PC-3 (cell line): ENCODE measurements at regions not wholly inside any gene's neighbourhood (a gene's known extent, or its start where the extent isn't known, plus 50 kb on each side); places are given as distances from the start of the nearest gene placed in this dataset.

ENCODE experiments used
- ATAC-seq: fragments of 200-7000 bp; cut with Tn5 transposase; 2 replicates; pipeline ENCODE4 v1.9.1; 2020; ENCODE audit warnings: mild to moderate bottlenecking, moderate library complexity
- BruUV-seq: library from RNA; stranded (reverse); fragments of 400-500 nt; replicated peaks from 2 replicates; lab custom pipeline; 2021; lab: Mats Ljungman, UMichigan
- CTCF ChIA-PET: fragments of 300-600 bp; sonication (Branson Sonifier 250); formaldehyde crosslinking; loops from one replicate; lab custom pipeline; 2022; ENCODE audit warnings: antibody characterized with exemption; lab: Charles Lee
- POLR2A ChIA-PET: fragments of 300-600 bp; sonication (Branson Sonifier 250); formaldehyde crosslinking; loops from one replicate; lab custom pipeline; 2022; ENCODE audit warnings: antibody characterized with exemption; ENCODE audit not compliant: unreplicated experiment; lab: Charles Lee
- DNase-seq: peaks from one replicate; pipeline ENCODE4 v3.0.0-alpha.2; 2015
- H2AFZ ChIP-seq: fragments of 300-600 bp; sonication (generic); 2 replicates; pipeline ENCODE4 v1.6.0; 2016; ENCODE audit warnings: antibody characterized with exemption, low read length
- H3F3A ChIP-seq: fragments of 300-600 bp; sonication (generic); one replicate; pipeline ENCODE4 v1.6.0; 2017; ENCODE audit warnings: antibody characterized with exemption, low read length, control low read depth, mild to moderate bottlenecking; ENCODE audit not compliant: unreplicated experiment
- H3K27ac ChIP-seq: fragments of 300-600 bp; sonication (generic); 2 replicates; pipeline ENCODE4 v1.5.1; 2016; ENCODE audit warnings: mild to moderate bottlenecking, low read length
- H3K27me3 ChIP-seq: fragments of 300-600 bp; sonication (generic); 2 replicates; pipeline ENCODE4 v1.6.1; 2016; ENCODE audit warnings: low read length, mixed read lengths
- H3K36me3 ChIP-seq: fragments of 300-600 bp; sonication (generic); 2 replicates; pipeline ENCODE4 v1.6.1; 2016; ENCODE audit warnings: low read depth, mixed run types, low read length, mixed read lengths
- H3K4me1 ChIP-seq: fragments of 300-600 bp; sonication (generic); 2 replicates; pipeline ENCODE4 v1.5.1; 2016; ENCODE audit warnings: low read length; ENCODE audit not compliant: insufficient read depth
- H3K4me2 ChIP-seq: fragments of 300-600 bp; sonication (generic); 2 replicates; pipeline ENCODE4 v1.6.0; 2016; ENCODE audit warnings: low read length
- H3K4me3 ChIP-seq: fragments of 300-600 bp; sonication (generic); 2 replicates; pipeline ENCODE4 v1.5.1; 2016; ENCODE audit warnings: mild to moderate bottlenecking, low read length, mixed read lengths
- H3K79me2 ChIP-seq: fragments of 300-600 bp; sonication (generic); 2 replicates; pipeline ENCODE4 v1.6.1; 2017; ENCODE audit warnings: low read length, mixed read lengths
- H3K9ac ChIP-seq: fragments of 300-600 bp; sonication (generic); 2 replicates; pipeline ENCODE4 v1.6.0; 2016; ENCODE audit warnings: mild to moderate bottlenecking, low read length
- H3K9me2 ChIP-seq: fragments of 300-600 bp; sonication (generic); replicated peaks from 2 replicates; pipeline ENCODE4 v1.6.1; 2016; ENCODE audit warnings: mixed run types, low read length, mixed read lengths
- H3K9me3 ChIP-seq: fragments of 300-600 bp; sonication (generic); 2 replicates; pipeline ENCODE4 v1.6.1; 2016; ENCODE audit warnings: low read length, mixed read lengths
- H4K20me1 ChIP-seq: fragments of 300-600 bp; sonication (generic); 2 replicates; pipeline ENCODE4 v1.6.1; 2016; ENCODE audit warnings: low read length, mixed read lengths
- EZH2 ChIP-seq: fragments of 300-600 bp; sonication (generic); IDR thresholded peaks from one replicate; pipeline ENCODE4 v1.6.1; 2017; ENCODE audit warnings: antibody characterized with exemption, mild to moderate bottlenecking, low read length; ENCODE audit not compliant: unreplicated experiment
- EZH2phosphoT487 ChIP-seq: fragments of 300-600 bp; sonication (generic); IDR thresholded peaks from 2 replicates; pipeline ENCODE4 v1.6.1; 2018; ENCODE audit warnings: mild to moderate bottlenecking, antibody characterized with exemption, low read length, borderline replicate concordance
- intact Hi-C: fragments of 100-400 bp; cut with micrococcal nuclease; formaldehyde crosslinking; loops from 2 replicates; pipeline ENCODE4 v1.9.0; 2023
- TF ChIP-seq, protein P1 (sequence below): fragments of 300-600 bp; sonication (generic); conservative IDR thresholded peaks from 2 replicates; pipeline ENCODE4 v1.5.1; 2017; ENCODE audit warnings: antibody characterized with exemption, low read depth, mild to moderate bottlenecking, low read length

DNA sequence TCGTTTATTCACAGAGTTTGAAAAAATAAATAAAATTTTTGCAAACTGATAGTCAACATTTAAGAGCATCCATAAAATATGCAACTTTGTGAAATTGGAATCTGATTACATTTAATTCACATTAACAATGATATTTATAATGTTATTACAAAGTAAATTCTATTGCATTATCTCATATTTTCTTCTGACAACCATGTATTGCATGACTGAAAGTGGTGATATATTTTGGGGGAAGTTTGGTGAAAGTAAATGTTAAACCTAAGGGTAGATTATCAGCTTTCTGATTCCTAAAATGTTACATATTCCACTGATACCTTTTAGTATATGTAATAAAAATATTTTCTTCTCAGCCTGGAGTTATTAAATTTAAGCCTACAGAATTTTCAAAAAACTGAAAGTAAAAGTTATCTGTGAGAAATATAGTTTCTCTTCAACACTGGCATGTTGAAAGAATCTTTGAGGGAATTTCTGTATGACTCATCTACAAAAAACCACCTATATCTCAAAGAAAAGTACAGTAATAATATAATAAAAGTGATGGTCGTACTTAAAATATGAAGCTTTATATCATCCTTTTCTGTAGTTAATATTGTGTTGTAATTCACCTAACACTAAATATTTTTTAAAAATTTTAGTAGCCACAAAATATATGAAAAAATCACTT is 1179.6 kb upstream of the PCDH7 start:
- Histone ChIP-seq H3K4me3 (no peak overlapping the region), H3K4me2 (no peak overlapping the region), H3K4me1 (no peaks in the 10 kb centered on the region), H3K9ac (no peak overlapping the region), H3K27me3 (no peaks in the 10 kb centered on the region), H3K9me3 (no peaks in the 10 kb centered on the region), H4K20me1 (no peaks in the 10 kb centered on the region), H3K27ac (no peak overlapping the region), H3K9me2 (no peaks in the 10 kb centered on the region), H2AFZ (no peak overlapping the region), H3K79me2 (no peaks in the 10 kb centered on the region), H3F3A (no peaks in the 10 kb centered on the region), H3K36me3 (no peaks in the 10 kb centered on the region)
- ChIA-PET POLR2A (no interaction called here), CTCF (no interaction called here)
- BruUV-seq, result no TSS peak
- intact Hi-C loops, result no loop called here
- ATAC-seq (no peak), DNase-seq (no peak)
- TF ChIP-seq, protein P1, sequence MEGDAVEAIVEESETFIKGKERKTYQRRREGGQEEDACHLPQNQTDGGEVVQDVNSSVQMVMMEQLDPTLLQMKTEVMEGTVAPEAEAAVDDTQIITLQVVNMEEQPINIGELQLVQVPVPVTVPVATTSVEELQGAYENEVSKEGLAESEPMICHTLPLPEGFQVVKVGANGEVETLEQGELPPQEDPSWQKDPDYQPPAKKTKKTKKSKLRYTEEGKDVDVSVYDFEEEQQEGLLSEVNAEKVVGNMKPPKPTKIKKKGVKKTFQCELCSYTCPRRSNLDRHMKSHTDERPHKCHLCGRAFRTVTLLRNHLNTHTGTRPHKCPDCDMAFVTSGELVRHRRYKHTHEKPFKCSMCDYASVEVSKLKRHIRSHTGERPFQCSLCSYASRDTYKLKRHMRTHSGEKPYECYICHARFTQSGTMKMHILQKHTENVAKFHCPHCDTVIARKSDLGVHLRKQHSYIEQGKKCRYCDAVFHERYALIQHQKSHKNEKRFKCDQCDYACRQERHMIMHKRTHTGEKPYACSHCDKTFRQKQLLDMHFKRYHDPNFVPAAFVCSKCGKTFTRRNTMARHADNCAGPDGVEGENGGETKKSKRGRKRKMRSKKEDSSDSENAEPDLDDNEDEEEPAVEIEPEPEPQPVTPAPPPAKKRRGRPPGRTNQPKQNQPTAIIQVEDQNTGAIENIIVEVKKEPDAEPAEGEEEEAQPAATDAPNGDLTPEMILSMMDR, result no peak
- TF ChIP-seq EZH2phosphoT487 (no peak), EZH2 (no peak)

DNA sequence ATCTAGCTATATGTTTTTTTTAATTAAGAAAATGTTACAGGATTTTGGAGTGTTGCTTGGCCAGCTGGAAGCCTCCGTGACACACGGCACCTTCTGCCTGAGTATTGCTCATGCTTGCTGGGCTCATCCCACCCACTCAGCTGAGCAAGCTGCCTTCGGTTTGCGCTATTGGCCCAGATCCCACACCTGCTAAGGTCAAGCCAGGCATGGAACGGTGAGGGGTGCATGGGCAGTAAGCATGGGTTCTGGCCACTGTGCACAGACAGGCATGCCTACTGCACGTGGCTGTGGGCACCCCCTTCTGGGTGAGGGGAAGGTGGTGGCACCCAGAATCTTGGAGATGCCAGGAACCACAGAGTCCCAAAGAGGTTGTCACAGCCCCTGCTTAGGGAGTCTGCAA is 1178.4 kb upstream of the PCDH7 start:
- Histone ChIP-seq H3K9ac (no peak overlapping the region), H3K4me1 (no peaks in the 10 kb centered on the region), H3K79me2 (no peaks in the 10 kb centered on the region), H3K27me3 (no peaks in the 10 kb centered on the region), H3K4me2 (no peak overlapping the region), H3K36me3 (no peaks in the 10 kb centered on the region), H4K20me1 (no peaks in the 10 kb centered on the region), H3F3A (no peaks in the 10 kb centered on the region), H2AFZ (no peak overlapping the region), H3K27ac (no peak overlapping the region), H3K4me3 (no peak overlapping the region), H3K9me2 (no peaks in the 10 kb centered on the region), H3K9me3 (no peaks in the 10 kb centered on the region)
- ChIA-PET POLR2A (no interaction called here), CTCF (no interaction called here)
- TF ChIP-seq EZH2 (no peak), EZH2phosphoT487 (no peak)
- TF ChIP-seq, protein P1, result no peak
- ATAC-seq (no peak), DNase-seq (no peak)
- no TSS peak for BruUV-seq
- intact Hi-C loops, result no loop called here

DNA sequence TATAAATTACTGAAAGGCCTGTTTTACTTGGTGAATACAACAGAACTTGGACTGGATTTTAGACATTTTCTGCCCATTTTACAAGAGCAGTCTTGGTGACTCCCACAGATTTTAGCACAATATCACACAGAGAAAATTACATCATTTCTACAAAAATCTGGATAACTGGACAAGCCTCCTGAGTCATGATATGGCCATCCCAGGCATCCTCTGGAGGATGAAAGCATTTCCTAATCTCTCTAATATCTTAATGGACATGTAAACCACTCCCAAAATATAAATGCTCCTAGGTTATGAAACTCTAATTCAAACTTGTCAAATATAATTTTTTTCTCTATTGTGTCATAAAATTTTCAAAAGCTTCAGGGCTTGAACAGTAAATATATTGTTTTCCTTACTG is 1170.8 kb upstream of the PCDH7 start:
- Histone ChIP-seq H3K9ac (no peak overlapping the region), H4K20me1 (no peaks in the 10 kb centered on the region), H3K9me3 (no peaks in the 10 kb centered on the region), H3K4me3 (no peak overlapping the region), H3K4me2 (no peak overlapping the region), H3K27ac (no peak overlapping the region), H3K27me3 (no peaks in the 10 kb centered on the region), H3K36me3 (no peaks in the 10 kb centered on the region), H3K9me2 (no peaks in the 10 kb centered on the region), H3K79me2 (no peaks in the 10 kb centered on the region), H2AFZ (no peak overlapping the region), H3F3A (no peaks in the 10 kb centered on the region), H3K4me1 (peaks cover 6% of the 10 kb centered on the region)
- BruUV-seq, result no TSS peak
- ChIA-PET POLR2A (no interaction called here), CTCF (no interaction called here)
- ATAC-seq (no peak), DNase-seq (peak; percentile 2)
- no peak for TF ChIP-seq EZH2phosphoT487
- TF ChIP-seq, protein P1, result no peak
- no peak for TF ChIP-seq EZH2
- intact Hi-C loops, result no loop called here
